Mesodermal cell (in vitro differentiated cells): ENCODE measurements at regions not wholly inside any gene's neighbourhood (a gene's known extent, or its start where the extent isn't known, plus 50 kb on each side); places are given as distances from the start of the nearest gene placed in this dataset.

Experiments
- H3K27ac ChIP-seq: 2 replicates; pipeline ENCODE4 v1.7.0; 2013; ENCODE audit warnings: mild to moderate bottlenecking, low read depth, low read length, moderate library complexity; ENCODE audit not compliant: severe bottlenecking
- H3K36me3 ChIP-seq: 2 replicates; pipeline ENCODE4 v1.7.1; 2013; ENCODE audit warnings: mild to moderate bottlenecking, low read length, moderate library complexity; ENCODE audit not compliant: control insufficient read depth, insufficient read depth
- H3K4me1 ChIP-seq: one replicate; pipeline ENCODE4 v1.7.1; 2013; ENCODE audit warnings: mild to moderate bottlenecking, low read length; ENCODE audit not compliant: insufficient read depth, control insufficient read depth, poor library complexity, severe bottlenecking
- H3K4me3 ChIP-seq: 2 replicates; pipeline ENCODE4 v1.7.0; 2013; ENCODE audit warnings: low read length, control low read depth, mild to moderate bottlenecking; ENCODE audit not compliant: insufficient read depth, poor library complexity, severe bottlenecking; ENCODE audit errors: extremely low read depth
- H3K9me3 ChIP-seq: 2 replicates; pipeline ENCODE4 v1.7.1; 2013; ENCODE audit warnings: mild to moderate bottlenecking, low read length, moderate library complexity; ENCODE audit not compliant: control insufficient read depth
- WGBS, 2 experiments: methylation state at CpG; one replicate each; pipeline ENCODE4 v1.1.5; 2013; ENCODE audit warnings: missing lambda C conversion rate in 2 of 2; ENCODE audit not compliant: insufficient coverage in 2 of 2; 5-methylcytosine and 5-hydroxymethylcytosine counted together

DNA sequence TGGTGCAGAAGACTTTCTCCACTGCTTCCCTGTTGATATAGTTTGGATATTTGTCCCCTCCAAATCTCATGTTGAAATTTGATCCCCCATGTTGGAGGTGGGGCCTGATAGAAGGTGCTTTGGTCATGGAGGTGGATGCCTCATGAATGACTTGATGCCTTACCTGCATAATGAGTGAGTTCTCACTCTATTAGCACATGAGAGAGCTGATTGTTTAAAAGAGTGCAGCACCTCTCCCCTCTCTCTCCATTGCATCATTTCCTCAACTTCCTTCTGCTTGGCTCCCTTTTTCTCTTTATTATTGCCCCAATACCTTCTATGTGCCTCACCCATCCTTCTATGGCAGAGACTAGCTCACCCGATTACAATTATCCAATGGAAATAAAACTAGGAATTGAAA lies 90.8 kb upstream of the COX10 start:
- Histone ChIP-seq H3K9me3 (no peaks in the 10 kb centered on the region), H3K4me1 (no peaks in the 10 kb centered on the region), H3K36me3 (no peaks in the 10 kb centered on the region), H3K4me3 (no peak overlapping the region), H3K27ac (no peak overlapping the region)
- WGBS, 2 experiments = no CpG with 5 or more reads among the region's 1 CpG

DNA sequence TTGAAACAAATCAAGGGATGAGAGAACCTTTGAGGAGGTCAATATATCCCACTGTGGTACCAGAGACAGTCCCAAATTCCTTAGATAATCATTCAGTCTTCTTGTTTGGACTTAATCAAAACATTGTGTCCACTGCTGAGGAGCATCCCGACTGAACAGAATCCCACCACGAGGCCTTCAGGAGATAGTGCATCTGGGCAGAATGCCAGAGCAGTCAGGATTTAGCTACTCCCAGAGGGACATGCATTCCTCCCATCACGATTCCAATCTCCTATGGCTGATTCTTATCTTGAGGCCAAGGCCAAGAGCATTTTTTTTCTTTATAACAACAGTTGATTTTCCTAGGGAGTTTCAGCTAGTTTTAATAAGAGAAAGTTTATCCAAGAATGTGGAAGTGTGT lies 87.4 kb upstream of the COX10 start:
- Histone ChIP-seq H3K4me1 (no peaks in the 10 kb centered on the region), H3K9me3 (no peaks in the 10 kb centered on the region), H3K4me3 (no peak overlapping the region), H3K27ac (no peak overlapping the region), H3K36me3 (no peaks in the 10 kb centered on the region)
- 0 to 63% methylated on average over 1 to 3 of the region's 3 CpGs for WGBS, 2 experiments

DNA sequence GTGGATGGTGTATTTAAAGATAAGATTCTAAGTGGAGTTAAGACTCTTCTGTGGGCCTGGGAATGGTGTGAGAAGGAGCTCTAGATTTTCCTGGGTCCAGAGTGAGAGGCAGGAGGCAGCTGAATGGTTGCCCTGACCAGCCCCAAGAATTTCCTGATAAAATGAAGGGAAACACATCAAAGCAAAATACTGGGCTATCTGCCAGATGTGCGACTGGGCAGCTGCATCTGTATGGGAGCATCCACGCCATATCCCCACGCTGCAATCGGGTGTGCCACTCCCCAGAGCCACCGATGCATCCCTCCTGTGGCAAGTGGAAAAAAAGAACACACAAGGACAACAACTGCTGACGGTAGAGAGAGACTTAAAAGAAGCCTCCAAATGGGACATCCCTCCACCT lies 84.3 kb upstream of the COX10 start:
- Histone ChIP-seq H3K36me3 (no peaks in the 10 kb centered on the region), H3K9me3 (no peaks in the 10 kb centered on the region), H3K4me1 (no peaks in the 10 kb centered on the region), H3K27ac (no peak overlapping the region), H3K4me3 (no peak overlapping the region)
- WGBS, 2 experiments = 88 to 89% methylated on average over 5 to 6 of the region's 6 CpGs

DNA sequence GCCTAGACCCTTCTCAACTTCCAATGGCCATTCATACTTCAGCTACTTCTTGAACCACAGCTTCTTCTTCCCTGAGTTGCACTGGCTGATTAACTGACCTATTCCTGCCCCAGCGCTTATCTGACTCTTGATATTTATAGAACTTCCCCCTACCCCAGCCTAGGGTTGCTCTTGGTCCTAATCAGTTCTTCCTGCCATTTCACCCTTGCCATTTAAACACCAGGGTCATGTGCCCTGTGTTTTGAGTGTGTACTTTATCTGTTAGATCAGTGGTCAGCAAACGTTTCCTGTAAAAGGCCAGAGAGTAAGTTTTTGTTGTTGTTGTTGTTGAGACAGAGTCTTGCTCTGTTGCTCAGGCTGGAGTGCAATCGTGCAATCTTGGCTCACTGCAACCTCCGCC lies 82.4 kb upstream of the COX10 start:
- 69 to 75% methylated on average over 2 to 4 of the region's 4 CpGs for WGBS, 2 experiments
- Histone ChIP-seq H3K36me3 (no peaks in the 10 kb centered on the region), H3K27ac (no peak overlapping the region)

DNA sequence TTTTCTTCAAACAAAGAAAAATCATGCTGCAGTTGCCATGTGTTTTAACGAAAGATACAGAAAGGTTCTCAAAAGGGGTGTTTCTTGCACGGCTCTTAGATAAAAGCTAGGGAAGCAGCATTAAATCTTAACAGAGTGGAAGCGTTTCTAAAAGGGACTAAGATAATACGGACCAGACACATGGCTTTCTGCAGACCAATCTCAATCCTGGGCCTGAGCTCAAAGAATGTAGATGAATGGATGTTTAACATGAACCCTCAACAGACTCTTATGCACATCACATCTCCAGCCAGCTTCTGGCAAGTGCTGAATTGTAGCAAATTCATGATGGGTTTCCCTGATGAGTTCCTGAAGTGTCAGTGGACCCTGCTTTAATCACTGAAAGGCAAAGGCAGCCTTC lies 80.2 kb upstream of the COX10 start:
- H3K4me3 ChIP-seq = no peak overlapping the region
- no peaks in the 10 kb centered on the region for H3K9me3 ChIP-seq
- H3K36me3 ChIP-seq = no peaks in the 10 kb centered on the region
- no peak overlapping the region for H3K27ac ChIP-seq
- H3K4me1 ChIP-seq = no peaks in the 10 kb centered on the region
- WGBS, 2 experiments = 94 to 100% methylated on average over 3 of the region's 4 CpGs

More for the DNA sequence above, 82.4 kb upstream of the COX10 start:
- Histone ChIP-seq H3K9me3 (no peaks in the 10 kb centered on the region), H3K4me3 (no peak overlapping the region), H3K4me1 (no peaks in the 10 kb centered on the region)

DNA sequence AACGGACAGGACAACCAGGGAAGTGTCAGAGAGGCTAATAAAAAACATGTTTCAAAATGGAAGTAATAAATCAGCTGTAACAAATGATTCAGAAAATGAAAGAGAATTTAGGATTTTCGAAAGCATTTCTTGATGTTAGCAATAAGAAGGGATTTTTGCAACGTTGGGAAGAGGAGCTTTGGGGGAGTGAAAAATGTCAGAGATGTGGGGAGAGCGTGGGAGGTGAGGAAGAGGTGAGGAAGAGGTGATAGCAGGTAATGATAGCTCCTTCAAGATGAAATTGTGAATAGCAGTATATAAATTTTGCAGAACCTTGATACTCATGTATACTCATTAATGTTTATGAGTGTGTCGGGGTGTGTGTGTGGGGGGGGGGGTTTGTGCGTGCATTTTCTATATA lies 76.2 kb upstream of the COX10 start:
- Histone ChIP-seq H3K27ac (no peak overlapping the region), H3K4me3 (no peak overlapping the region), H3K4me1 (no peaks in the 10 kb centered on the region), H3K9me3 (no peaks in the 10 kb centered on the region), H3K36me3 (no peaks in the 10 kb centered on the region)
- 88 to 95% methylated on average over 4 to 5 of the region's 6 CpGs for WGBS, 2 experiments

DNA sequence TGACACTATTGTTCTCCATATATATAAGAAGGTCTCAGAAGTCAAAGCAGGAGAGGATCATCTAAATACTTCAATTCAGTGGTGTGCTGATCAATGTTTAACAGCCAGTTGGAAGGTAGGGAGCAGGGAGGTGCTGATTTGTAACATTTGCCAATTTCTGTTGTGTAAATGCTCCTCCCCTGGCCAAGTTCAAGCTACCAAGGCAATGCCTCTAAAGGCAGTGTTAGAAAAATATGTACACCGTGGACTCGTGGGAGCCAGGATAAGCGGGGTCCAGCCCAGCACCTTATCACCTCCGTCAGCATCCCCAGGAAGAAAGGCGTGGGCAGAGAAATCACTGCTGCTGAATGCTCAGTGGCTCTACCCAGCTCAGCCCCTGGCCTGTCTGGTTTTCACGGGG lies 75.3 kb upstream of the COX10 start:
- Histone ChIP-seq H3K4me1 (no peaks in the 10 kb centered on the region), H3K4me3 (no peak overlapping the region), H3K36me3 (no peaks in the 10 kb centered on the region), H3K27ac (no peak overlapping the region), H3K9me3 (no peaks in the 10 kb centered on the region)
- WGBS, 2 experiments = 96 to 98% methylated on average over 3 to 5 of the region's 6 CpGs

DNA sequence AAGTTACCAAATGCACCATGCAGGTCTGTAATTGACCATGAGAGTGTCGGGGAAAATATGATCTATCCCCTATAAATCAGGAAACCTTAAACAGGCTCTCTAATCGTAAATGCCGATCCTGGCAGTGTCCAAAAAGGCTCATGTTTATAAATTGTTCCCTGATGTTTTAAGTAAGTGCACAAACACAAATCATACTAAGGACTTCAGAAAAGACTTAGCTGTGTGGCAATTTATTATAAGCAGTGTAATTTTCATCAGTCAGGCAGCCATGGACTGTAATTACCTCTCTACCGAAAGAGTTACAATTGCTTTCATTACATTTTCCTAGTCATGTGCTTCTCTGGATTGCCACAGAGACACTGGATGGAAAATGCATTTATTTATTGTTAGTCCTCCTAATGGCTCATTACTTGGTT lies 73.4 kb upstream of the COX10 start:
- no CpG with 5 or more reads among the region's 4 CpGs for WGBS, 2 experiments
- no peaks in the 10 kb centered on the region for H3K4me1 ChIP-seq
- H3K27ac ChIP-seq = no peak overlapping the region
- H3K4me3 ChIP-seq = no peak overlapping the region
- no peaks in the 10 kb centered on the region for H3K9me3 ChIP-seq
- no peaks in the 10 kb centered on the region for H3K36me3 ChIP-seq

DNA sequence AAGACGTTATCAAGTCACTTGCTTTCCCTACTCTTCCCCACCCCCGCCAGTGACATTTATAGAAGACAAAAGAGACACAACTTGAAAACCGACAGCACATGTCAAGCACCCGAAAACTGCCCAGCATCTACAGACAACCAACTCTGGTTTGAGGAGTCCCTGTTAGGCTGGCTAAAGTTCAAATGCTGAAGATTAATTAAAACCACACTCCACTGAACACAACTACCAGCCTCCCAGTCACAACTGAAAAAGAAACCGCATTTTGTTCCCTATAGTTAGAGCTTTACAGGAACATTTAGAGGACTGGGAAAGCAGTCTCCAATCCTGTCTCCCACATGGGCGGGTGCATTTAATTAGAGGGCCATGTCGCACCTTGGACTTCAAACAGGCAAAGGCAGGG lies 73.0 kb upstream of the COX10 start:
- 80 to 100% methylated on average over 1 to 3 of the region's 7 CpGs for WGBS, 2 experiments
- Histone ChIP-seq H3K36me3 (no peaks in the 10 kb centered on the region), H3K4me3 (no peak overlapping the region), H3K9me3 (no peaks in the 10 kb centered on the region), H3K27ac (no peak overlapping the region), H3K4me1 (no peaks in the 10 kb centered on the region)

DNA sequence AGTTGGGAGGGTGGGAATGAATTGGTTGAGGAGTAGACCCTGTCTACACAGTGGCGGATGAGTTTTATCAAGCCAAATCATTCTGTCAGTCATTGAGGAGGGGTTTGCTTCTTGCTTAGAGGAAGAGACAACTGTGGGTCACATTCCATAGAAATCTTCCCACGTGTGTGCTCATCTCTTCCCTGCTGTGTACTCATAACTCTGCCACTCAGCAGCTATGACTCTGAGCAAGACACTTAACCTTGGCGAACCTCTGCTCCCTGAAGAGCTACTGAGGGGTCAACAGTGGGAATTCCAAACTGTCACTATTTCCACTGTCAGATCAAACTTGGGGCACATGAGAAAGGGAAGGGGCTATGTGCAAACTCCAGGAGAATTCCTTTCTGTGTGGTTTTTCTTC lies 72.6 kb upstream of the COX10 start:
- H3K36me3 ChIP-seq = no peaks in the 10 kb centered on the region
- H3K4me3 ChIP-seq = no peak overlapping the region
- H3K9me3 ChIP-seq = no peaks in the 10 kb centered on the region
- whole genome bisulfite sequencing, 2 experiments = 90% methylated on average over 3 of the region's 3 CpGs; no CpG with 5 or more reads in 1 of the 2 experiments
- no peaks in the 10 kb centered on the region for H3K4me1 ChIP-seq
- no peak overlapping the region for H3K27ac ChIP-seq

DNA sequence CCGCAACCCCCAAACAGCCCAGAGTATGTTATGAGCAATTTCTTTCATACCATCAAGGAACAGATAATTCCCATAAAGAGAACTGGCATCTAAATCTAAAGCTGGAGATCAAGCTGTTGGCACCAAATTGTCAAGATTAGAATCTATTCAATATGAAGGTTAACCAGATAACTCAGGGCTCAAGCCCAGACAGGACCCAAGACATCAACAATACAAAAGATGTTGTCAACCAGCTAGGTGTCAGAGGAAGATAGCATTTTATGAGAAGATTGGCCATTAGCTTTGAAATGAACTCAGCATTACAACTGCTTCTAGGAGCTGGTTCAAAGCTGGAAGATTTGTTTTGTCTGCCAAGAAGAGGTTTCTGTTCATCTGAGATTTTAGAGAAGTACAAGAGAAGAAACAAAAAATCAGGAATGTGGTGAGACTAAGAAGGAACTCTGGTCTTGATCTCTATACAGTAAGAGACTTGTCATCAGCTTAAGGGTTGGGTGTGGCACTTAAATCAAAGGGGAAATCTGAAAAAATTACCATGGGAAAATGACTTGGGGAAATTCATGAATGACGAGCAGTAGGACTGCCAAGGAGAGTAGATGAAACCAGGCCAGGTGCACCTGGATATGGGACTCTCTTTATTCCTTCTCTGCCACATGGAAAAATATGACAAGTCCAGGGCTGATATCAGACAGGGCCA lies 64.2 kb upstream of the COX10 start:
- Histone ChIP-seq H3K27ac (no peak overlapping the region), H3K9me3 (no peaks in the 10 kb centered on the region), H3K4me3 (no peak overlapping the region), H3K4me1 (no peaks in the 10 kb centered on the region), H3K36me3 (no peaks in the 10 kb centered on the region)
- WGBS, 2 experiments = 100% methylated on average over 1 of the region's 2 CpGs; no CpG with 5 or more reads in 1 of the 2 experiments
